Endometrial microvascular endothelial cells (primary cell): ENCODE measurements at regions not wholly inside any gene's neighbourhood (a gene's known extent, or its start where the extent isn't known, plus 50 kb on each side); places are given as distances from the start of the nearest gene placed in this dataset.
"Not testable (repeated sequence)": the region's sequence is repeated elsewhere in the genome, so short reads cannot be mapped to it uniquely, and the experiment has no call there.

Source experiments
- in situ Hi-C: cut with HindIII; loops from 2 replicates; pipeline ENCODE4 v1.10.0; 2017; ENCODE audit warnings: low sequenced_read_pairs, low pct_unique_long_range_greater_than_20kb; ENCODE audit errors: inconsistent ontology term

GRCh38 chr1:70490153-70490552 is 79.1 kb downstream of the CTH start:
- in situ Hi-C loops: no loop called here

GRCh38 chr1:70495370-70495769 is 84.3 kb downstream of the CTH start:
- in situ Hi-C loops: no loop called here

DNA sequence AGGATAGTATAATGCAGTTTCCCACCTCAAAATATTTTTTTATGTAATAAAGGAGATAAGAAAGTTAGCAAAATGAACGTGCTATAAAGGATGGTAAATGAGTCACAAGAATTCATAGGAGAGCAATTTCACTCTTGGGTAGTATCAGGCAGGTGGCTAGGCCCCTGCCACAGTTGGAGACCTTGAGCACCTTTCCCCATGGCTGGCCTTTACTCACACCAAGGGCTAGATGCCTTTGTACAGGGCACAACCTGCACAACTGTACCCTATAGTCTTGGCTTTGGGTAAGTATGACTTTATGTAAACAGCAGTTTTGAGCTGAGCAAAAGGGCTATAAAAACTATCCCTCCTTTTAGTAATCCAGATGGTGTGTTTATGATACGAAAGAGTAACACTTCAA is 85.1 kb downstream of the CTH start:
- in situ Hi-C loops: no loop called here

DNA sequence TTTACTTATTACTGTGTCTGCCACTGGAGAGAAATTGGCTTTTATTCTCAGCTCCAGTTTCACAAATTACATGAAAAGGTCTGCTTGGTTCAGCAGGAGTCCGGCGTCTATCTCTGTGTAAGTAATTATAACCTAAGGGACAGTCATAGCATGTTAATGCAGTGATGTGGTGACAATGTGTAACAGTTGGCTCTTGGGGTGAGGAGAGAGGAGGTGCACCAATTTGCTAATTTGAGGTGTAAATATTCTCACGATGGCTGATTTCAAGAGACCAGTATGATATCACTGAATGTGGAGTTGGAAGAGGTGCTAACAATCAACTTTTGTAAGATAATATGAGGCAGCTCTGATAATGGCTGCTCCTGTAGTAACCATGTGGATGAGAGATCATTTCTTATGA is 86.1 kb downstream of the CTH start:
- in situ Hi-C loops: no loop called here

- in situ Hi-C loops: no loop called here
Measured at GRCh38 chr1:70498666-70499065, 87.6 kb downstream of the CTH start.

- in situ Hi-C loops: no loop called here
Measured at GRCh38 chr1:70499695-70500094, 88.6 kb downstream of the CTH start.

DNA sequence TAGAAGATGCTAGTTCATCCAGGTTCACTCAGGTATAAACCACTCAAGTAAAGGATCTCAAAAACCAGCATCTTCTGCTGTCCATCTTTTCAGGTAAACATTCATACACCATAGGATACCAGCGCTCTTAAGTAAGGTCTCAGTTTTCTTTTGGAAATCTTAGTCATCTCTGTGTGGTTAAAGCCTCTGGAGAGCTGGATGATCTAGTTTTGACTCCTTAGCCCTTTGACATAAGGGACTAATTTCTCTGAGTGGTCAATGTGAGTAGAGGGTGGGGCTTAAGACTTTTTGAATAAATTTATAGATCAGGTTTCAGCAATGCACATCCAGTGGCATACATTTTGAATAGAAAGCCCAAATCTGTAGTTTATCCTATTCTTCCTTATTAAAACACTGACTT is 92.3 kb downstream of the CTH start:
- in situ Hi-C loops: no loop called here

GRCh38 chr1:70504176-70504820 is 93.2 kb downstream of the CTH start:
- in situ Hi-C loops: no loop called here

- in situ Hi-C loops: no loop called here
Measured at GRCh38 chr1:70504821-70505193, 93.7 kb downstream of the CTH start.

- in situ Hi-C loops: not testable (repeated sequence)
Measured at GRCh38 chr1:70507991-70508390, 96.9 kb downstream of the CTH start.

- in situ Hi-C loops: no loop called here
Measured at GRCh38 chr1:70509996-70510876, 99.2 kb downstream of the CTH start.

DNA sequence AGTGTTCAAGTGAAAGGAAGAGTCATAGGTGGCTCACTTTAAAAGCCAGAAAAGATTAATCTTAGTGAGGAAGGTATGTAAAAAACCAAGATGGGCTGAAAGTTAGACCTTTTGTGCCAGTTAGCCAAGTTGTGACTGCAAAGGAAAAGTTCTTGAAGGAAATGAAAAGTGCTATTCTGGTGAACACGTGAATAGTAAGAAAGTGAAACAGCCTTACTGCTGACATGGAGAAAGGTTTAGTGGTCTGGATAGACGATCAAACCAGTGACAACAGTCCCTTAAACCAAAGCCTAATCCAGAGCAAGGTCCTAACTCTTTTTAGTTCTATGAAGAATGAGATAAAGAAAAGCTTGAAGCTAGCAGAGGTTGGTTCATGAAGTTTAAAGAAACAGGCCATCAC is 106.4 kb downstream of the CTH start:
- in situ Hi-C loops: no loop called here

DNA sequence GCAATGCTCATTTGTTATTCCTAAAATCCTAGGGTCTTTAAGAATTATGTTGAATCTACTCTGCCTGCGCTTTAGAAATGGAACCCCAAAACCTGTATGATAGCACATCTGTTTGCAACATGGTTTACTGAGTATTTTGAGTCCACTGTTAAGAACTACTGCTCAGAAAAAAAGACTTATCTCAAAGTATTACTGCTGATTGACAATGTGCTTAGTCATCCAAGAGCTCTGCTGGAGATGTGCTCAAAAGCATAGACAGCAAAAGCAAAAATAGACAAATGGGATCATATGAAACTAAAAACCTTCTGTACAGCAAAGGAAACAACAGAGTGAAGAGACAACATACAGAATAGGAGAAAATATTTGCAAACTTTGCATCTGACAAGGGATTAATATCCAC is 107.0 kb downstream of the CTH start:
- in situ Hi-C loops: no loop called here

- in situ Hi-C loops: no loop called here
Measured at GRCh38 chr1:70528590-70529333, 117.7 kb downstream of the CTH start.

- in situ Hi-C loops: no loop called here
Measured at GRCh38 chr1:70536708-70537366, 125.8 kb downstream of the CTH start.

GRCh38 chr1:70537788-70538187 is 126.7 kb downstream of the CTH start:
- in situ Hi-C loops: no loop called here

DNA sequence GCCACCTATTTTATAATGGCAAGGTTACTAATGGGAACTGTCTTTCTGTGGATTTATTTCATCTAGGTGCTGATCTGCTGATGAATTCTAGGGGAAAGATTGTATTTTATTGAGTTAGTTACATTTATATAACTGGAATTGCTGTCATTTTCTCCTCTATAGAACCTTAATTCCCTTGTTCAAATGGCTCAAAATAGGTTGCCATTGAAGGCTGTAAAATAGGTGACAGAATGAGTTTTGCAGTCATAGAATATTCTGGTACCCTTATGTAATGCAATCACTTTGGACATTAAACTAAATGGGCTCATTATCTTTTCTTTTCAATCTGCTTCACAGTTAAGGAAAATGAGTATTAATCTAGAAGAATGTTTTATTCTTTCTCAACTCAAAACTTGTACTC is 131.0 kb downstream of the CTH start:
- in situ Hi-C loops: no loop called here

GRCh38 chr1:70542856-70543255 is 131.8 kb downstream of the CTH start:
- in situ Hi-C loops: no loop called here

GRCh38 chr1:70546726-70547125 is 135.7 kb downstream of the CTH start:
- in situ Hi-C loops: no loop called here
